KMS-11 (cell line): ENCODE measurements at regions not wholly inside any gene's neighbourhood (a gene's known extent, or its start where the extent isn't known, plus 50 kb on each side); places are given as distances from the start of the nearest gene placed in this dataset.
"Not testable (repeated sequence)": the region's sequence is repeated elsewhere in the genome, so short reads cannot be mapped to it uniquely, and the experiment has no call there.

Experiments
- H2AFZ ChIP-seq: fragments of 200-600 bp; sonication (generic); 2 replicates; pipeline ENCODE4 v1.6.1; 2016; ENCODE audit warnings: antibody characterized with exemption, mixed run types, low read depth
- H3K27ac ChIP-seq: fragments of 200-600 bp; sonication (generic); 2 replicates; pipeline ENCODE4 v1.6.1; 2016; ENCODE audit warnings: mild to moderate bottlenecking, mixed run types
- H3K27me3 ChIP-seq: fragments of 200-600 bp; sonication (generic); 2 replicates; pipeline ENCODE4 v1.6.1; 2017; ENCODE audit warnings: mild to moderate bottlenecking, low read depth, mixed run types, moderate library complexity; ENCODE audit not compliant: insufficient read depth
- H3K36me3 ChIP-seq: fragments of 200-600 bp; sonication (generic); 2 replicates; pipeline ENCODE4 v1.6.1; 2017; ENCODE audit warnings: mild to moderate bottlenecking, mixed run types; ENCODE audit not compliant: insufficient read depth
- H3K4me1 ChIP-seq: fragments of 200-600 bp; sonication (generic); 2 replicates; pipeline ENCODE4 v1.6.1; 2016; ENCODE audit warnings: mild to moderate bottlenecking, low read depth, mixed run types; ENCODE audit not compliant: poor library complexity, severe bottlenecking
- H3K4me2 ChIP-seq: fragments of 200-600 bp; sonication (generic); 2 replicates; pipeline ENCODE4 v1.7.0; 2016; ENCODE audit warnings: mild to moderate bottlenecking, mixed run types
- H3K4me3 ChIP-seq: fragments of 200-600 bp; sonication (generic); IDR thresholded peaks from 2 replicates; pipeline ENCODE4 v1.6.1; 2017; ENCODE audit warnings: low read depth, low read length, mixed read lengths; ENCODE audit not compliant: insufficient read depth
- H3K79me2 ChIP-seq: fragments of 200-600 bp; sonication (generic); 2 replicates; pipeline ENCODE4 v1.6.1; 2016; ENCODE audit warnings: low read depth, mixed run types; ENCODE audit not compliant: insufficient read depth
- H3K9ac ChIP-seq: fragments of 200-600 bp; sonication (generic); 2 replicates; pipeline ENCODE4 v1.6.1; 2016; ENCODE audit warnings: mild to moderate bottlenecking, mixed run types
- H4K20me1 ChIP-seq: fragments of 200-600 bp; sonication (generic); 2 replicates; pipeline ENCODE4 v1.6.1; 2016; ENCODE audit warnings: mild to moderate bottlenecking, mixed run types; ENCODE audit not compliant: insufficient read depth
- TF ChIP-seq, protein P1 (sequence below): fragments of 200-600 bp; sonication (generic); conservative IDR thresholded peaks from 2 replicates; pipeline ENCODE4 v1.6.1; 2017; ENCODE audit warnings: low read depth, mild to moderate bottlenecking, antibody characterized with exemption, low read length, moderate library complexity, mixed read lengths

DNA sequence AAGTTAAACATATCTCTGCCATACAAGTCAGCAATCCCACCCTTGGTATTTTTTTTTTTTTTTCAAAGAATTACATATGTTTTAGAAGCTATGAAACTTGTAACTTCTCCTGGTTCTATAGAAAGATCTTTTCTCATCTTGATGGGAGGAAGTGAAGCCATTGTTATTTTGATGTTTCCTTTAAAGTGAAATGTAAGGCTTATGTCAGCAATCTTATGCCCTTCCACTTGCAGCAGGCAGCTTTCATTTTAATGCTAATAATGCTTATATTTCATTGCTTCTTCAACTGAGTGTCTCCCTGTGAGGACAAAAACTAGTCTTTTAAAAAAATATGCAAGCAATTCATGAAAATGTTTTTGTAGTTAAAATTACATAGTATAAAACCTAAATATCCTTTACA is 1614.7 kb downstream of the KHDRBS2 start:
- Histone ChIP-seq H4K20me1 (no peaks in the 10 kb centered on the region), H3K36me3 (no peaks in the 10 kb centered on the region), H2AFZ (no peak overlapping the region), H3K4me2 (no peak overlapping the region), H3K27ac (no peak overlapping the region), H3K4me3 (no peak overlapping the region), H3K27me3 (no peaks in the 10 kb centered on the region), H3K9ac (no peak overlapping the region), H3K79me2 (no peaks in the 10 kb centered on the region), H3K4me1 (no peaks in the 10 kb centered on the region)
- TF ChIP-seq, protein P1, sequence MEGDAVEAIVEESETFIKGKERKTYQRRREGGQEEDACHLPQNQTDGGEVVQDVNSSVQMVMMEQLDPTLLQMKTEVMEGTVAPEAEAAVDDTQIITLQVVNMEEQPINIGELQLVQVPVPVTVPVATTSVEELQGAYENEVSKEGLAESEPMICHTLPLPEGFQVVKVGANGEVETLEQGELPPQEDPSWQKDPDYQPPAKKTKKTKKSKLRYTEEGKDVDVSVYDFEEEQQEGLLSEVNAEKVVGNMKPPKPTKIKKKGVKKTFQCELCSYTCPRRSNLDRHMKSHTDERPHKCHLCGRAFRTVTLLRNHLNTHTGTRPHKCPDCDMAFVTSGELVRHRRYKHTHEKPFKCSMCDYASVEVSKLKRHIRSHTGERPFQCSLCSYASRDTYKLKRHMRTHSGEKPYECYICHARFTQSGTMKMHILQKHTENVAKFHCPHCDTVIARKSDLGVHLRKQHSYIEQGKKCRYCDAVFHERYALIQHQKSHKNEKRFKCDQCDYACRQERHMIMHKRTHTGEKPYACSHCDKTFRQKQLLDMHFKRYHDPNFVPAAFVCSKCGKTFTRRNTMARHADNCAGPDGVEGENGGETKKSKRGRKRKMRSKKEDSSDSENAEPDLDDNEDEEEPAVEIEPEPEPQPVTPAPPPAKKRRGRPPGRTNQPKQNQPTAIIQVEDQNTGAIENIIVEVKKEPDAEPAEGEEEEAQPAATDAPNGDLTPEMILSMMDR: no peak

DNA sequence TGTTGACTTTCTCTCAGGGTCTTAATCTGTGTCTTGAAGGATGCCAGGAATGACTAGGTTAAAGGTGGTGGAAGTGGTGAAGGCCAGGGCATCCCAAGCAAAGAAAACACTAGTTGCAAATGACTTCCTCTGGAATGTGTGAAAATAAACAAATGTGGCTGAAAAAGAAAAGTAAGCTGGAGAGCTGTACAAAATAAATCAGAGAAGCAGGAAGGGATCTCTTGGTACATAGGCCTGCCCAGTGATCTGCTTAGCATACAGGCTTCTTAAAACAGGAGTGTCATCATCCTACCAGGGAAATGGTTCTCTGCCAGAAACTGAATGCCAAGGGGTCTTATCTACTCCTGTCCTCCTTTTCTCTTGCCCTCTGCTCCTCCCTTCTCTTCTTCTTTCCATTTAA is 1616.0 kb downstream of the KHDRBS2 start:
- Histone ChIP-seq H2AFZ (no peak overlapping the region), H3K27me3 (no peaks in the 10 kb centered on the region), H3K4me3 (no peak overlapping the region), H4K20me1 (no peaks in the 10 kb centered on the region), H3K79me2 (no peaks in the 10 kb centered on the region), H3K36me3 (no peaks in the 10 kb centered on the region), H3K4me2 (no peak overlapping the region), H3K27ac (no peak overlapping the region), H3K4me1 (no peaks in the 10 kb centered on the region), H3K9ac (no peak overlapping the region)
- TF ChIP-seq, protein P1: no peak

- Histone ChIP-seq H3K27me3 (no peaks in the 10 kb centered on the region), H3K4me3 (no peak overlapping the region), H2AFZ (no peak overlapping the region), H3K27ac (no peak overlapping the region), H3K4me2 (no peak overlapping the region), H3K79me2 (no peaks in the 10 kb centered on the region), H4K20me1 (no peaks in the 10 kb centered on the region), H3K4me1 (no peaks in the 10 kb centered on the region), H3K36me3 (no peaks in the 10 kb centered on the region), H3K9ac (no peak overlapping the region)
- TF ChIP-seq, protein P1: no peak
Observed at GRCh38 chr6:60668428-60668827, 1617.6 kb downstream of the KHDRBS2 start.

GRCh38 chr6:60663199-60663598 is 1622.8 kb downstream of the KHDRBS2 start:
- not testable (repeated sequence) for H3K27me3 ChIP-seq, H3K27ac ChIP-seq, H4K20me1 ChIP-seq, H2AFZ ChIP-seq, H3K4me3 ChIP-seq, H3K79me2 ChIP-seq, H3K36me3 ChIP-seq, H3K4me1 ChIP-seq, H3K9ac ChIP-seq, H3K4me2 ChIP-seq

GRCh38 chr6:60643870-60644269 is 1642.2 kb downstream of the KHDRBS2 start:
- H3K27ac ChIP-seq: no peak overlapping the region
- H4K20me1 ChIP-seq: no peaks in the 10 kb centered on the region
- no peaks in the 10 kb centered on the region for H3K79me2 ChIP-seq
- no peak overlapping the region for H2AFZ ChIP-seq
- no peak overlapping the region for H3K4me3 ChIP-seq
- H3K9ac ChIP-seq: no peak overlapping the region
- no peaks in the 10 kb centered on the region for H3K4me1 ChIP-seq
- TF ChIP-seq, protein P1: no peak
- no peaks in the 10 kb centered on the region for H3K27me3 ChIP-seq
- H3K4me2 ChIP-seq: no peak overlapping the region
- no peaks in the 10 kb centered on the region for H3K36me3 ChIP-seq

DNA sequence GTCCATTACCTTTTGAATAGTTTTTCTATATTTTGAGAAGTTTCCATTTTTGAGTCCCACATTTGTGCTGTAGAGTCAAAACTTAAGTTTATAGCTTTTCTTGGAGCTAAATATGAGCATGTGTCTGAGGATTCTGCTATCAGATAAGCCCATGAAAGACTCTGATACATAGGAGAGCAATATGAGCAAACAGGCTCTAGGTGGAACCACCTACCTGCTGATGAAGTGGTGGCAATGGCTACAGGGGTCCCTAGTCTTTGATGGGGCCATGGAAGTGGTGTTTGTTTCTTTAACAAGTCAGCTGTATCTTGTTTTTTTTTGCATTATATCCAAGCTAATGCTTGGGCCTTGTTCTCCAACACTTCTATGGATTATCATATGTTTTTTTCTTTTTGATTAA is 1646.8 kb downstream of the KHDRBS2 start:
- not testable (repeated sequence) for H3K36me3 ChIP-seq, H2AFZ ChIP-seq, H3K79me2 ChIP-seq, H3K4me1 ChIP-seq, H3K27ac ChIP-seq, H3K4me3 ChIP-seq, H3K4me2 ChIP-seq, H3K9ac ChIP-seq, H3K27me3 ChIP-seq, H4K20me1 ChIP-seq
